ENCODE measurements at regions not wholly inside any gene's neighbourhood (a gene's known extent, or its start where the extent isn't known, plus 50 kb on each side); places are given as distances from the start of the nearest gene placed in this dataset.

GRCh38 chr15:85972805-85973540 lies 106.7 kb upstream of the AGBL1 start:
- Histone ChIP-seq H3K36me3 (no peaks in the 10 kb centered on the region), H3K27me3 (no peaks in the 10 kb centered on the region), H3K4me1 (no peaks in the 10 kb centered on the region), H3K27ac (no peak overlapping the region), H3K9me3 (no peaks in the 10 kb centered on the region), H3K4me3 (no peak overlapping the region)
- WGBS, 2 donors (ENCODE audit: low coverage in 1 of 2) = 72 to 83% methylated on average over 2 to 3 of the region's 3 CpGs
- in situ Hi-C loops (cut with MboI; ENCODE audit: low pct_ligation_motif_present in 1 of 4, low pct_unique_long_range_greater_than_20kb in 1 of 4, low sequenced_read_pairs in 3 of 4) = no loop called here
- intact Hi-C loops (cut with DNase I; ENCODE audit: low total_unique reads) = no loop called here
- TF ChIP-seq EP300 (IDR thresholded peaks at IDR 0.05; ENCODE audit: low read depth) (no peak), POLR2A (IDR thresholded peaks at IDR 0.05) (no peak), POLR2AphosphoS5 (IDR thresholded peaks at IDR 0.05) (no peak)
- TF ChIP-seq, protein P1, sequence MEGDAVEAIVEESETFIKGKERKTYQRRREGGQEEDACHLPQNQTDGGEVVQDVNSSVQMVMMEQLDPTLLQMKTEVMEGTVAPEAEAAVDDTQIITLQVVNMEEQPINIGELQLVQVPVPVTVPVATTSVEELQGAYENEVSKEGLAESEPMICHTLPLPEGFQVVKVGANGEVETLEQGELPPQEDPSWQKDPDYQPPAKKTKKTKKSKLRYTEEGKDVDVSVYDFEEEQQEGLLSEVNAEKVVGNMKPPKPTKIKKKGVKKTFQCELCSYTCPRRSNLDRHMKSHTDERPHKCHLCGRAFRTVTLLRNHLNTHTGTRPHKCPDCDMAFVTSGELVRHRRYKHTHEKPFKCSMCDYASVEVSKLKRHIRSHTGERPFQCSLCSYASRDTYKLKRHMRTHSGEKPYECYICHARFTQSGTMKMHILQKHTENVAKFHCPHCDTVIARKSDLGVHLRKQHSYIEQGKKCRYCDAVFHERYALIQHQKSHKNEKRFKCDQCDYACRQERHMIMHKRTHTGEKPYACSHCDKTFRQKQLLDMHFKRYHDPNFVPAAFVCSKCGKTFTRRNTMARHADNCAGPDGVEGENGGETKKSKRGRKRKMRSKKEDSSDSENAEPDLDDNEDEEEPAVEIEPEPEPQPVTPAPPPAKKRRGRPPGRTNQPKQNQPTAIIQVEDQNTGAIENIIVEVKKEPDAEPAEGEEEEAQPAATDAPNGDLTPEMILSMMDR (IDR thresholded peaks at IDR 0.05) = no peak
- DNase-seq = no peak

GRCh38 chr15:85973584-85974347 lies 105.9 kb upstream of the AGBL1 start:
- no peak overlapping the region for H3K27ac ChIP-seq
- TF ChIP-seq EP300 (IDR thresholded peaks at IDR 0.05; ENCODE audit: low read depth) = no peak
- no peak overlapping the region for H3K4me3 ChIP-seq
- in situ Hi-C loops (cut with MboI; ENCODE audit: low pct_ligation_motif_present in 1 of 4, low pct_unique_long_range_greater_than_20kb in 1 of 4, low sequenced_read_pairs in 3 of 4) = no loop called here
- H3K27me3 ChIP-seq = no peaks in the 10 kb centered on the region
- no peak for DNase-seq
- intact Hi-C loops (cut with DNase I; ENCODE audit: low total_unique reads) = no loop called here
- H3K36me3 ChIP-seq = no peaks in the 10 kb centered on the region
- WGBS, 2 donors (ENCODE audit: low coverage in 1 of 2) = 56 to 61% methylated on average over 3 to 8 of the region's 8 CpGs
- no peaks in the 10 kb centered on the region for H3K9me3 ChIP-seq
- H3K4me1 ChIP-seq = no peaks in the 10 kb centered on the region

- in situ Hi-C loops (cut with MboI; ENCODE audit: low pct_ligation_motif_present in 1 of 4, low pct_unique_long_range_greater_than_20kb in 1 of 4, low sequenced_read_pairs in 3 of 4) (no loop called here), intact Hi-C loops (cut with DNase I; ENCODE audit: low total_unique reads) (no loop called here)
- Histone ChIP-seq H3K27ac (no peak overlapping the region), H3K4me3 (no peak overlapping the region), H3K27me3 (no peaks in the 10 kb centered on the region), H3K4me1 (no peaks in the 10 kb centered on the region), H3K36me3 (no peaks in the 10 kb centered on the region), H3K9me3 (no peaks in the 10 kb centered on the region)
- 35 to 48% methylated on average over 3 of the region's 3 CpGs for WGBS, 2 donors (ENCODE audit: low coverage in 1 of 2)
- DNase-seq = no peak
- TF ChIP-seq EP300 (IDR thresholded peaks at IDR 0.05; ENCODE audit: low read depth) = no peak
- no peak for TF ChIP-seq POLR2A (IDR thresholded peaks at IDR 0.05)
- TF ChIP-seq, protein P1 (IDR thresholded peaks at IDR 0.05) = no peak
- no peak for TF ChIP-seq POLR2AphosphoS5 (IDR thresholded peaks at IDR 0.05)
Observed at GRCh38 chr15:85974348-85974705, 105.3 kb upstream of the AGBL1 start.

GRCh38 chr15:85974742-85975141 lies 104.9 kb upstream of the AGBL1 start:
- in situ Hi-C loops (cut with MboI; ENCODE audit: low pct_ligation_motif_present in 1 of 4, low pct_unique_long_range_greater_than_20kb in 1 of 4, low sequenced_read_pairs in 3 of 4) (no loop called here), intact Hi-C loops (cut with DNase I; ENCODE audit: low total_unique reads) (no loop called here)
- H3K36me3 ChIP-seq = no peaks in the 10 kb centered on the region
- H3K27ac ChIP-seq = no peak overlapping the region
- TF ChIP-seq POLR2AphosphoS5 (IDR thresholded peaks at IDR 0.05) (no peak), POLR2A (IDR thresholded peaks at IDR 0.05) (no peak), EP300 (IDR thresholded peaks at IDR 0.05; ENCODE audit: low read depth) (no peak)
- TF ChIP-seq, protein P1 (IDR thresholded peaks at IDR 0.05) = no peak
- H3K4me3 ChIP-seq = no peak overlapping the region
- 55 to 67% methylated on average over 3 of the region's 3 CpGs for WGBS, 2 donors (ENCODE audit: low coverage in 1 of 2)
- no peaks in the 10 kb centered on the region for H3K4me1 ChIP-seq
- no peaks in the 10 kb centered on the region for H3K9me3 ChIP-seq
- H3K27me3 ChIP-seq = no peaks in the 10 kb centered on the region
- DNase-seq = no peak
